Transverse colon (tissue), 4 donors: ENCODE measurements at regions not wholly inside any gene's neighbourhood (a gene's known extent, or its start where the extent isn't known, plus 50 kb on each side); places are given as distances from the start of the nearest gene placed in this dataset.

Experiments used
- DNase-seq: peaks from one replicate; pipeline ENCODE4 v3.0.0-alpha.2; 2019
- H3K27ac ChIP-seq, 4 donors: fragments of 200-600 bp; sonication (generic); 2 replicates each; pipeline ENCODE4 v1.5.1; 2016 to 2018; ENCODE audit warnings: inconsistent platforms in 4 of 4
- H3K27me3 ChIP-seq: fragments of 200-600 bp; sonication (generic); 2 replicates; pipeline ENCODE4 v1.5.1; 2017; ENCODE audit warnings: inconsistent platforms
- H3K36me3 ChIP-seq, 4 donors: fragments of 200-600 bp; sonication (generic); 2 replicates each; pipeline ENCODE4 v1.5.1; 2017 to 2019; ENCODE audit warnings: inconsistent platforms in 4 of 4
- H3K4me1 ChIP-seq, 4 donors: fragments of 200-600 bp; sonication (generic); 2 replicates each; pipeline ENCODE4 v1.5.1; 2017 to 2020; ENCODE audit warnings: inconsistent platforms in 4 of 4
- H3K4me3 ChIP-seq, 4 donors: fragments of 200-600 bp; sonication (generic); 1 replicate in 1 of 4; 2 replicates in 3 of 4; pipeline versions ENCODE4 v1.5.1 to v1.6.1; 2017 to 2019; ENCODE audit warnings: inconsistent platforms in 4 of 4
- H3K9me3 ChIP-seq, 2 donors: fragments of 200-600 bp; sonication (generic); 2 replicates each; pipeline ENCODE4 v1.5.1; 2017 to 2019; ENCODE audit warnings: inconsistent platforms in 2 of 2
- CTCF ChIP-seq, 5 experiments: fragments of 200-600 bp in 3 of 5; fragments of 450-650 bp in 2 of 5; sonication (generic) in 3 of 5; IDR thresholded peaks; 1 replicate in 2 of 5; 2 replicates in 3 of 5; pipeline ENCODE4 v1.5.1; 2016 to 2017; ENCODE audit warnings: antibody characterized with exemption in 5 of 5, inconsistent platforms in 3 of 5, mild to moderate bottlenecking in 2 of 5, moderate library complexity in 1 of 5
- EP300 ChIP-seq: sonication (generic); formaldehyde crosslinking; IDR thresholded peaks from one replicate; pipeline ENCODE4 v1.6.1; 2017; ENCODE audit warnings: antibody characterized with exemption, low read depth
- POLR2A ChIP-seq: fragments of 450-650 bp; IDR thresholded peaks from one replicate; pipeline ENCODE4 v1.6.1; 2016; ENCODE audit warnings: antibody characterized with exemption, mild to moderate bottlenecking, moderate library complexity
- POLR2AphosphoS5 ChIP-seq, 3 donors: sonication (generic); formaldehyde crosslinking; IDR thresholded peaks; one replicate each; pipeline ENCODE4 v1.6.1; 2016; ENCODE audit warnings: antibody characterized with exemption in 3 of 3
- WGBS, 2 donors: methylation state at CpG; one replicate each; pipeline ENCODE4 v1.1.5; 2018; ENCODE audit warnings: low coverage in 1 of 2; 5-methylcytosine and 5-hydroxymethylcytosine counted together
- in situ Hi-C, 4 donors: fragments of 200-750 bp; cut with MboI; loops; one replicate each; pipeline versions ENCODE4 v1.15.0 to v1.15.1; 2017; ENCODE audit warnings: low sequenced_read_pairs in 3 of 4, low pct_ligation_motif_present in 1 of 4, low pct_unique_long_range_greater_than_20kb in 1 of 4
- intact Hi-C: fragments of 100-400 bp; cut with DNase I; formaldehyde crosslinking; loops from one replicate; pipeline ENCODE4 v1.15.1; 2023; ENCODE audit warnings: low total_unique reads

GRCh38 chr7:33687625-33688024, 217.7 kb upstream of the BMPER start:
- 94 to 100% methylated on average over 3 of the region's 3 CpGs for WGBS, 2 donors
- H3K36me3 ChIP-seq, result no peaks in the 10 kb centered on the region
- H3K4me1 ChIP-seq, result peaks cover 0 to 3% (median 0%) of the 10 kb centered on the region in 4 donors
- no peak overlapping the region for H3K4me3 ChIP-seq
- no peaks in the 10 kb centered on the region for H3K9me3 ChIP-seq
- no peaks in the 10 kb centered on the region for H3K27me3 ChIP-seq
- DNase-seq, result no peak
- intact Hi-C loops (no loop called here), in situ Hi-C loops (no loop called here)
- TF ChIP-seq CTCF (IDR thresholded peaks at IDR 0.05), result no peak
- no peak overlapping the region for H3K27ac ChIP-seq

DNA sequence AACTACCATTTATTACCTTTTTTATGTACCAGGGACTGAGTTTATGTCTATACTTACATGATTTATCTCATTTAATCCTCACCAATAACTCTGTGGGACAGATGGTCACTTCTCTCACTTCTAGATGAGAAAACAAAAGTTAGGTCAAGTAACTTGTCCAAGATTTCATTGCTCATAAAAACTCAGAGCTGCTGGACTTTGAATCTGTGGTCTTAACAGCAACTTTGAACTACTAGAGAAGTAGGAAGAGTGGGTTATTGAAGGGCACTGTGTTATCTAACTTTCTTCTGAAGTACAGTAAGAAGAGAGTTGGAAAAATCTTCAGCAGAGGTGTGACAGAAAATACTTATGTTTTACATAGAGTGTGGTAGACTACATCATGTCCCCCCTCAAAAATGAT, 214.2 kb upstream of the BMPER start:
- H3K9me3 ChIP-seq, result no peaks in the 10 kb centered on the region
- DNase-seq, result no peak
- peaks cover 0 to 3% (median 0%) of the 10 kb centered on the region in 4 donors for H3K4me1 ChIP-seq
- H3K4me3 ChIP-seq, result no peak overlapping the region
- no peak overlapping the region for H3K27ac ChIP-seq
- in situ Hi-C loops, result no loop called here
- H3K36me3 ChIP-seq, result no peaks in the 10 kb centered on the region
- no peaks in the 10 kb centered on the region for H3K27me3 ChIP-seq
- no peak for TF ChIP-seq POLR2A
- TF ChIP-seq POLR2AphosphoS5 (IDR thresholded peaks at IDR 0.05), result no peak
- no peak for TF ChIP-seq EP300
- no peak for TF ChIP-seq CTCF (IDR thresholded peaks at IDR 0.05)
- intact Hi-C loops, result no loop called here

- intact Hi-C loops, result no loop called here
- TF ChIP-seq POLR2AphosphoS5 (IDR thresholded peaks at IDR 0.05) (no peak), CTCF (IDR thresholded peaks at IDR 0.05) (no peak), EP300 (no peak), POLR2A (no peak)
- H3K36me3 ChIP-seq, result no peaks in the 10 kb centered on the region
- no peak overlapping the region for H3K27ac ChIP-seq
- no peak for DNase-seq
- H3K27me3 ChIP-seq, result no peaks in the 10 kb centered on the region
- 74% methylated on average over 4 of the region's 4 CpGs for WGBS, 2 donors
- peaks cover 0 to 9% (median 2%) of the 10 kb centered on the region in 4 donors for H3K4me1 ChIP-seq
- no peak overlapping the region for H3K4me3 ChIP-seq
- no peaks in the 10 kb centered on the region for H3K9me3 ChIP-seq
- in situ Hi-C loops, result no loop called here
Observed at GRCh38 chr7:33692956-33693355, 212.4 kb upstream of the BMPER start.

GRCh38 chr7:33694006-33694405, 211.3 kb upstream of the BMPER start:
- Histone ChIP-seq H3K27ac (no peak overlapping the region), H3K9me3 (no peaks in the 10 kb centered on the region), H3K4me3 (no peak overlapping the region), H3K27me3 (no peaks in the 10 kb centered on the region), H3K36me3 (no peaks in the 10 kb centered on the region), H3K4me1 (peaks cover 0 to 18% (median 3%) of the 10 kb centered on the region in 4 donors)
- intact Hi-C loops (no loop called here), in situ Hi-C loops (no loop called here)
- TF ChIP-seq CTCF (IDR thresholded peaks at IDR 0.05) (no peak), POLR2A (no peak), POLR2AphosphoS5 (IDR thresholded peaks at IDR 0.05) (no peak), EP300 (no peak)
- no peak for DNase-seq
- WGBS, 2 donors, result 59 to 82% methylated on average over 2 of the region's 2 CpGs
